ENCODE measurements at regions not wholly inside any gene's neighbourhood (a gene's known extent, or its start where the extent isn't known, plus 50 kb on each side); places are given as distances from the start of the nearest gene placed in this dataset.

DNA sequence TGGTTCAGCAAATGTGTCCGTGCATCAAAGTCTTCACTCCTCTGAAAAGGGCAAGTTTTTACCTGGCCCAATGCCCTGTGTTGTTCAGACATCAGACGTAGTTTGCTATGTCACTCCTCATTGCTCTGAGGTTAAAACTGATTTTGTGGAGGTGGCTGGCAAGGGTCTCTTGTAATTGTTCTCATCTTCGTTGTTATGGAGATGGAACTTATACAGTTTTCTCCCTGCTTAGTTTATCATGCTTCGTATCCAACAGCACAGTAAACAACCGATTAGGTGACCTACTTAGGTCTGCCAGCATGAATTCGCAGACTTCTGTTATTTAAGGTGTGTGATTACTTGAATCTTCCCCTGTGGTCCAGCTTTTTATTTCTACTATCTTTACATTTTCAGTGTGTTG is 274.1 kb upstream of the SMIM30 start:
- Mint-ChIP-seq H3K9me3 (peaks cover 5 to 7% of the 10 kb centered on the region in 2 donors), H3K27ac (no peak overlapping the region), H3K27me3 (no peaks in the 10 kb centered on the region), H3K4me3 (no peak overlapping the region), H3K36me3 (ENCODE audit: insufficient read depth) (no peaks in the 10 kb centered on the region), H3K4me1 (ENCODE audit: low read depth in 2 of 2) (no peaks in the 10 kb centered on the region)
- no peak for DNase-seq
- no peak for ATAC-seq (replicated peaks)

DNA sequence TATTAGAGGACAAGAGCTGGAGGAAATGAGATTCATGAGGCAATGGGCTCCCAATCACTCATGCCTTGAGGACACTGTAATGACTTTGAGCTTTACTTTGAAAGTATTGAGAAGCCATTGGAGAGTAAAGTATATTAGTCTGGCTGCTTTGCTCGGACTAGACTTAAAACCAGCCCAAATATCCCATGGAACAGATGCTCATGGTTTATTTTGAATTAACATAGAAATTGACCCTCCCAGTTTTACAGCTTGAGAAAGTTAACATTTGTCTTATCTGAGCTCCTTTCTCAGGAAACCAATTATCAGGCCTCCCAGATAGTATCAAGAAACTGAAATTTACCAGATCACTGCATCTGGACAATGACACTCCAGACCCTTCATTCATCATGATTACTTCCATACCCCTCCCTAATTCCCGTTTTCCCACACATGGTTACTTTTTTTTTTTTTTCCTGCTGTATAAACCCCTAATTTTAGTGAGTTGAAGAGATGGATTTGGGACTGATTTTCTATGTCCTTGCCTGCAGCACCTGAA is 270.8 kb upstream of the SMIM30 start:
- peaks cover 5 to 7% of the 10 kb centered on the region in 2 donors for H3K9me3 Mint-ChIP-seq
- no peaks in the 10 kb centered on the region for H3K27me3 Mint-ChIP-seq
- no peak for DNase-seq
- ATAC-seq (replicated peaks), result no peak
- H3K36me3 Mint-ChIP-seq (ENCODE audit: insufficient read depth), result no peaks in the 10 kb centered on the region
- no peak overlapping the region for H3K27ac Mint-ChIP-seq
- H3K4me3 Mint-ChIP-seq, result no peak overlapping the region
- no peaks in the 10 kb centered on the region for H3K4me1 Mint-ChIP-seq (ENCODE audit: low read depth in 2 of 2)

GRCh38 chr7:113383638-113384037 is 265.3 kb upstream of the SMIM30 start:
- no peaks in the 10 kb centered on the region for H3K36me3 Mint-ChIP-seq (ENCODE audit: insufficient read depth)
- no peak for ATAC-seq (replicated peaks)
- no peak overlapping the region for H3K4me3 Mint-ChIP-seq
- H3K27ac Mint-ChIP-seq, result no peak overlapping the region
- H3K9me3 Mint-ChIP-seq, result peaks cover 0 to 1% of the 10 kb centered on the region in 2 donors
- DNase-seq, result no peak
- H3K4me1 Mint-ChIP-seq (ENCODE audit: low read depth in 2 of 2), result no peaks in the 10 kb centered on the region
- no peaks in the 10 kb centered on the region for H3K27me3 Mint-ChIP-seq

DNA sequence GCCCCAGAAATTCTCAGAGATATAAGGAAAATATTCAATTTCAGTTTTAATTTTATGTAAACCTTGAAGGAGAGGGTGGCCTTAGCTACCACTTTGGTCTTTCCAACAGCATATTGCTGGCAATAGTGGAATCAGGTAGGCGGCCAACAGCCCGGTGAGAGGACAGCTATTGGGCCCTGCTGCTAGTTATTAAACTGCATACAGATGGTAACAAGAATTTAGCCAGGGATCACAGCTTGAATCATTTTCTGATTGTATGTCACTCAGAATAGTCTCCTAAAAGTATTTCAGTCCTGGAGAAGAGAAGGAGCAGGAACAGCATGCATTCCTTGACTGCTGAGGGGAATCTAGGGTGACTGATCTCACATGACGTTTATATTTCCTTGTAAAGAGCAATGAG is 261.4 kb upstream of the SMIM30 start:
- no peak for DNase-seq
- no peaks in the 10 kb centered on the region for H3K36me3 Mint-ChIP-seq (ENCODE audit: insufficient read depth)
- H3K27ac Mint-ChIP-seq, result no peak overlapping the region
- H3K4me1 Mint-ChIP-seq (ENCODE audit: low read depth in 2 of 2), result no peaks in the 10 kb centered on the region
- ATAC-seq (replicated peaks), result no peak
- peaks cover 0 to 3% of the 10 kb centered on the region in 2 donors for H3K9me3 Mint-ChIP-seq
- H3K4me3 Mint-ChIP-seq, result no peak overlapping the region
- no peaks in the 10 kb centered on the region for H3K27me3 Mint-ChIP-seq

DNA sequence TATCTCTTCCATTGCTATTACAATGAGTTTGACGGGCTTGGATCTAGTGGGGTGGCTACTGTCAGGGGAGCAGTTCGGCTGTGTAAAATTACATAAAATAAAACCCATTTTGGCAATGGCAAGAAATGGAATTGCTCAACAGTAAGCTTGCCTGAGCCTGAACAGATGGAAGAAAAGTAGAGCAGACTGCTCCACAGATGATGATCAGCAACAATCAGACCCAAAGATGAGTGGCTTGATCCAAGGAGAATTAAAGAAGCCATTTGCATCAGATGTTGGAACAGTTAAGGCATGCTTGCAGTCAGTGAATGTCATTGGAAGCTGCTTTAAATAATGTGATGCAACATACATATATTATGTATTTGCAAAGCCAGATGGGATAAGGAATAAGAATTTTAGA is 256.6 kb upstream of the SMIM30 start:
- Mint-ChIP-seq H3K9me3 (peaks cover 0 to 1% of the 10 kb centered on the region in 2 donors), H3K36me3 (ENCODE audit: insufficient read depth) (no peaks in the 10 kb centered on the region), H3K27ac (no peak overlapping the region), H3K4me3 (no peak overlapping the region), H3K27me3 (no peaks in the 10 kb centered on the region), H3K4me1 (ENCODE audit: low read depth in 2 of 2) (no peaks in the 10 kb centered on the region)
- no peak for DNase-seq
- ATAC-seq (replicated peaks), result no peak

- Mint-ChIP-seq H3K27ac (no peak overlapping the region), H3K9me3 (peaks cover 0 to 1% of the 10 kb centered on the region in 2 donors), H3K4me1 (ENCODE audit: low read depth in 2 of 2) (no peaks in the 10 kb centered on the region), H3K27me3 (no peaks in the 10 kb centered on the region), H3K4me3 (no peak overlapping the region), H3K36me3 (ENCODE audit: insufficient read depth) (no peaks in the 10 kb centered on the region)
- DNase-seq (no peak), ATAC-seq (replicated peaks) (no peak)
Measured at GRCh38 chr7:113373863-113374262, 255.5 kb upstream of the SMIM30 start.

GRCh38 chr7:113371416-113372043 is 253.2 kb upstream of the SMIM30 start:
- H3K4me1 Mint-ChIP-seq (ENCODE audit: low read depth in 2 of 2), result no peaks in the 10 kb centered on the region
- ATAC-seq (replicated peaks), result no peak
- H3K36me3 Mint-ChIP-seq (ENCODE audit: insufficient read depth), result no peaks in the 10 kb centered on the region
- no peak overlapping the region for H3K4me3 Mint-ChIP-seq
- no peak for DNase-seq
- H3K27me3 Mint-ChIP-seq, result no peaks in the 10 kb centered on the region
- H3K9me3 Mint-ChIP-seq, result no peaks in the 10 kb centered on the region
- H3K27ac Mint-ChIP-seq, result no peak overlapping the region

GRCh38 chr7:113370910-113371309 is 252.6 kb upstream of the SMIM30 start:
- Mint-ChIP-seq H3K36me3 (ENCODE audit: insufficient read depth) (no peaks in the 10 kb centered on the region), H3K4me3 (no peak overlapping the region), H3K27ac (no peak overlapping the region), H3K27me3 (no peaks in the 10 kb centered on the region), H3K4me1 (ENCODE audit: low read depth in 2 of 2) (no peaks in the 10 kb centered on the region), H3K9me3 (peaks cover 0 to under 1% of the 10 kb centered on the region in 2 donors)
- no peak for DNase-seq
- ATAC-seq (replicated peaks), result no peak

GRCh38 chr7:113368256-113368655 is 249.9 kb upstream of the SMIM30 start:
- ATAC-seq (replicated peaks) (no peak), DNase-seq (no peak)
- H3K36me3 Mint-ChIP-seq (ENCODE audit: insufficient read depth), result no peaks in the 10 kb centered on the region
- no peak overlapping the region for H3K27ac Mint-ChIP-seq
- no peaks in the 10 kb centered on the region for H3K4me1 Mint-ChIP-seq (ENCODE audit: low read depth in 2 of 2)
- H3K27me3 Mint-ChIP-seq, result no peaks in the 10 kb centered on the region
- no peak overlapping the region for H3K4me3 Mint-ChIP-seq
- H3K9me3 Mint-ChIP-seq, result peaks cover 0 to 1% of the 10 kb centered on the region in 2 donors

- peaks cover 0 to 1% of the 10 kb centered on the region in 2 donors for H3K9me3 Mint-ChIP-seq
- no peak for DNase-seq
- H3K4me3 Mint-ChIP-seq, result no peak overlapping the region
- no peaks in the 10 kb centered on the region for H3K4me1 Mint-ChIP-seq (ENCODE audit: low read depth in 2 of 2)
- ATAC-seq (replicated peaks), result no peak
- no peaks in the 10 kb centered on the region for H3K27me3 Mint-ChIP-seq
- H3K36me3 Mint-ChIP-seq (ENCODE audit: insufficient read depth), result no peaks in the 10 kb centered on the region
- H3K27ac Mint-ChIP-seq, result no peak overlapping the region
Measured at GRCh38 chr7:113367041-113367586, 248.8 kb upstream of the SMIM30 start.

DNA sequence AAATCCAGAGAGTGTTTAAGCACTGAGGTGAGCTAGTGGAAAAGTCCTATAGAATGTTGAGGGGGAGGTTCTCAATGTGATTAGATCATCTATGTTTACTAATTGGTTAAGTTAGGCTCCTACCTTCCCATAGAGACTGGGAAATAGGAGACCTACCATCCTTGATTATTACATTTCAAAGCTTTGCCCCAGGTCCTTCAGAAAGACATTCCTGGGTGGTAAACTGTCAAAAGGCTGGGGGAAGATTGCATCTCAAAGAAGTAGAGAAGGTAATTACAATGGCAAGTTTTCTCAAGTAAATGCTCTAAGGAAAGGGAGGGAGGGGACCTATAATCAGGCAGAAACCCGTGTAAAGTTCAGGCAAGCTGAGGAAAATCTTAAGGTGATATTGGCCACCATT is 247.8 kb upstream of the SMIM30 start:
- H3K4me1 Mint-ChIP-seq (ENCODE audit: low read depth in 2 of 2), result no peaks in the 10 kb centered on the region
- ATAC-seq (replicated peaks) (no peak), DNase-seq (no peak)
- H3K9me3 Mint-ChIP-seq, result peaks cover 0 to 1% of the 10 kb centered on the region in 2 donors
- no peak overlapping the region for H3K27ac Mint-ChIP-seq
- no peak overlapping the region for H3K4me3 Mint-ChIP-seq
- no peaks in the 10 kb centered on the region for H3K36me3 Mint-ChIP-seq (ENCODE audit: insufficient read depth)
- H3K27me3 Mint-ChIP-seq, result no peaks in the 10 kb centered on the region

GRCh38 chr7:113349339-113349738 is 231.0 kb upstream of the SMIM30 start:
- DNase-seq (no peak), ATAC-seq (replicated peaks) (no peak)
- no peaks in the 10 kb centered on the region for H3K4me1 Mint-ChIP-seq (ENCODE audit: low read depth in 2 of 2)
- no peaks in the 10 kb centered on the region for H3K27me3 Mint-ChIP-seq
- H3K36me3 Mint-ChIP-seq (ENCODE audit: insufficient read depth), result no peaks in the 10 kb centered on the region
- H3K27ac Mint-ChIP-seq, result no peak overlapping the region
- peaks cover 0 to 8% of the 10 kb centered on the region in 2 donors for H3K9me3 Mint-ChIP-seq
- H3K4me3 Mint-ChIP-seq, result no peak overlapping the region

DNA sequence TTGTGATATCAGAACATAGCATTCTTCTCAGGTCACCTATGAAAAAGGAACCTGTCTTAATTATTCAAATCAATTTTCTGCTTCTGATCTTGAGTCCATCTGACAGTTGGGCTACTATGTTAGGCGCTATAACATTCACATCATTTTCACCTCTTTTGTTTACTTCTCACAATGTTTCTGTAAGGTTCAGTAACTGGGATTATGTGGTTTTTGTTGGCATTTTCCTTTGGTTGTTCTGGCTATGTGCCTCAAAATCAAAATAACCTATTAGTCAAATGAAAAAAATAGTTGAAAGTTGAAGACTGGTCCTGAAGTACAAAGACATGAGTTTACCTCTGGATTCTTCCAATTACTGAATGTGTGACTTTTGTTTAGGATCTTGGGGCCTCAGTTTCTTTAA is 221.3 kb upstream of the SMIM30 start:
- H3K4me3 Mint-ChIP-seq, result no peak overlapping the region

GRCh38 chr7:113338071-113338696 is 219.8 kb upstream of the SMIM30 start:
- ATAC-seq (replicated peaks), result no peak
- no peaks in the 10 kb centered on the region for H3K36me3 Mint-ChIP-seq (ENCODE audit: insufficient read depth)
- H3K9me3 Mint-ChIP-seq, result peaks cover 0 to 4% of the 10 kb centered on the region in 2 donors
- no peak overlapping the region for H3K4me3 Mint-ChIP-seq
- no peak for DNase-seq
- no peak overlapping the region for H3K27ac Mint-ChIP-seq
- no peaks in the 10 kb centered on the region for H3K4me1 Mint-ChIP-seq (ENCODE audit: low read depth in 2 of 2)
- no peaks in the 10 kb centered on the region for H3K27me3 Mint-ChIP-seq

More for the DNA sequence above, 221.3 kb upstream of the SMIM30 start:
- no peaks in the 10 kb centered on the region for H3K27me3 Mint-ChIP-seq
- no peak for ATAC-seq (replicated peaks)
- H3K27ac Mint-ChIP-seq, result no peak overlapping the region
- H3K9me3 Mint-ChIP-seq, result peaks cover 0 to 1% of the 10 kb centered on the region in 2 donors
- no peaks in the 10 kb centered on the region for H3K36me3 Mint-ChIP-seq (ENCODE audit: insufficient read depth)
- DNase-seq, result no peak
- no peaks in the 10 kb centered on the region for H3K4me1 Mint-ChIP-seq (ENCODE audit: low read depth in 2 of 2)
